ENCODE measurements at regions not wholly inside any gene's neighbourhood (a gene's known extent, or its start where the extent isn't known, plus 50 kb on each side); places are given as distances from the start of the nearest gene placed in this dataset.
A peak's percentile ranks its signal among the peaks of the same experiment; 100 is the strongest.

- in situ Hi-C loops (cut with HindIII; ENCODE audit: low pct_ligation_motif_present, low pct_unique_long_range_greater_than_20kb, low sequenced_read_pairs) = no loop called here
Observed at GRCh38 chr16:50944436-50944835, 202.6 kb downstream of the CYLD start.

DNA sequence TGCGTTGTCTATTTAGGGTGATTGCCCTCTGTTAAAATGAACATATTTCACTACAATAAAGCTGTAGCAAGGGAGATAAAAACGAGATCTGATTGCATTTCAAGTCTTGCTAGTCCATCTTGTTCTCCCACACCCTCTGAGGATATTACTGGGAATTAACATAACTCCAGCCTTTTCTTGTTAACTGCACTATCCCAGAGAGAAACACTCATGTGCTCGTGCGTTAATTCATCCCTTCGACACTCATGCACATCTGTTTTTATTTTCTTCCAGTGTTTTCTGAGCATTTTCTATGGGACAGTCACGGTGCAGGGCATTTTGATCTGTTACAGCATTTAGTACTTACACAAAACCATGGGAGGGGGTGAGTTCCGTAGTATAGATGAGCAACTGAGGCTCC is 202.1 kb downstream of the CYLD start:
- in situ Hi-C loops (cut with HindIII; ENCODE audit: low pct_ligation_motif_present, low pct_unique_long_range_greater_than_20kb, low sequenced_read_pairs) = no loop called here
- DNase-seq = no peak

More at GRCh38 chr16:50944436-50944835, 202.6 kb downstream of the CYLD start:
- DNase-seq = no peak

GRCh38 chr16:50942143-50942542 is 200.3 kb downstream of the CYLD start:
- in situ Hi-C loops (cut with HindIII; ENCODE audit: low pct_ligation_motif_present, low pct_unique_long_range_greater_than_20kb, low sequenced_read_pairs) = no loop called here
- no peak for DNase-seq

- DNase-seq = no peak
- in situ Hi-C loops (cut with HindIII; ENCODE audit: low pct_ligation_motif_present, low pct_unique_long_range_greater_than_20kb, low sequenced_read_pairs) = no loop called here
Observed at GRCh38 chr16:50941681-50942080, 199.8 kb downstream of the CYLD start.

DNA sequence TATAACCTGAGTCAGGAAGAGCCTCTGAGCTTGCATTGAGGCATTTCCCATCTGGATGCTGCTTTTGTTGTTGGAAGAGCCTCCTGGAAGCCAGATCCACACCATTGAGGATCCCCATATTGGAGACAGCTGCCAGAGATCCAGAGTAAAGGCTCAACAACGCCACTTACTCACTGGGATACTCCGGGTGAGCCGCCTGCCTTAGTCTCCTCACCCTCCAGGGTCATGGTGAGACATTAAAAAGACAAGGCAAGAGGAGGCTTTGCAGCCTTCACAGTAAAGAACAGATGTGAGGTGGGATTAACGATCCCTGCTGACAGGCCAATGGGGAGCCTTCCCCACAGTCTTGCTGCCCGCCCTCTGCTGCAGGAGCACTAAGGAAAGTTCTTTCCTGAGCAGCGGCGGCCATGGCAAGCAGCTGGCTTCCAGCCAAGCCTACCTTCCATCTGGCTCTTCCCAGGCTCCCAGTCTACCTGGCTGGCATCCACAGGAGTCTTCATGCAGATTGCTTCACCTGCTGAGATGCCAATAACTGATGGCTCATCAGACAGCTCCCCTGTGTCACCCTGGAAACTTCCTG is 198.5 kb downstream of the CYLD start:
- in situ Hi-C loops (cut with HindIII; ENCODE audit: low pct_ligation_motif_present, low pct_unique_long_range_greater_than_20kb, low sequenced_read_pairs) = no loop called here
- DNase-seq = no peak

- DNase-seq = no peak
- in situ Hi-C loops (cut with HindIII; ENCODE audit: low pct_ligation_motif_present, low pct_unique_long_range_greater_than_20kb, low sequenced_read_pairs) = no loop called here
Observed at GRCh38 chr16:50939356-50939755, 197.5 kb downstream of the CYLD start.

DNA sequence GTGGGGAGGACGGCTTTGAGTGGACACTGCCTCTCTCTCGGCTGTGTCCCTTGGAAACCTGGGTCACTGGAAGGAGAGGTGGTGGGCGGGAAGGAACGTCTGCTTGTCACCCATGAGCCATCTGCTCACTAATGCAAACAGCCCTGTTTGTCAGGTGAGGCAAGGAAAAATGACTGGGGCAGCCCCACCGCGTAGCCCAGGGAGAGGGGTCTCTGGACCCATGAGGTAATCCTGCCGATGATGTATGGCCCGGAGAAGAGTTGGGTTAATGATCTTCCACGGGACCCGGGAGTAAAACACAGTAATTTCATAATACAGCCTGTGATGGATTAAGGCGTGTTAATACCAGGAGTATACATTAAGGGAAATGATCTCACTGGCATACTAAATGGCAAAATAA is 197.0 kb downstream of the CYLD start:
- DNase-seq = no peak
- in situ Hi-C loops (cut with HindIII; ENCODE audit: low pct_ligation_motif_present, low pct_unique_long_range_greater_than_20kb, low sequenced_read_pairs) = no loop called here

DNA sequence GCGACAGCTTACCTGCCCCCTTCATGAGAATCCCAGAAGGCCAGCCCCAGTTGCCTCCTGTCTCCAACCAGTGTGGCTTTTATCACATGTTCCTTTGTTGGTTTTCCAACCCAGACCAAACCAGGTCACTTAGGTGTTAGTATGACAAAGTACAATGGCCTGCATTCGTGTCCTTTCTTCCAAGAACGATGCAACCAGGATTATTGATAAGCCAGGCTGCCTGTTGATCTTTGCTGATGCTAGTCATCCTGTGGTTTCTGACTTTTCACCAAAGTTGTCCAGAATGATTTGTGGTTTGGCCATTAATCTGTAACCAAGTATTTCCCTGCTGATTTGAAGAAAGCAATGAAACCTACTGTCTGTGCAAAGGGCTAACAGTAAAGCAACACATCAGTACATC is 191.4 kb downstream of the CYLD start:
- in situ Hi-C loops (cut with HindIII; ENCODE audit: low pct_ligation_motif_present, low pct_unique_long_range_greater_than_20kb, low sequenced_read_pairs) = no loop called here

GRCh38 chr16:50932348-50932935 is 190.6 kb downstream of the CYLD start:
- in situ Hi-C loops (cut with HindIII; ENCODE audit: low pct_ligation_motif_present, low pct_unique_long_range_greater_than_20kb, low sequenced_read_pairs) = no loop called here

More for the DNA sequence above, 191.4 kb downstream of the CYLD start:
- DNase-seq = peak; percentile 12

GRCh38 chr16:50928065-50928464 is 186.2 kb downstream of the CYLD start:
- no peak for DNase-seq
- in situ Hi-C loops (cut with HindIII; ENCODE audit: low pct_ligation_motif_present, low pct_unique_long_range_greater_than_20kb, low sequenced_read_pairs) = no loop called here

More at GRCh38 chr16:50932348-50932935, 190.6 kb downstream of the CYLD start:
- no peak for DNase-seq

DNA sequence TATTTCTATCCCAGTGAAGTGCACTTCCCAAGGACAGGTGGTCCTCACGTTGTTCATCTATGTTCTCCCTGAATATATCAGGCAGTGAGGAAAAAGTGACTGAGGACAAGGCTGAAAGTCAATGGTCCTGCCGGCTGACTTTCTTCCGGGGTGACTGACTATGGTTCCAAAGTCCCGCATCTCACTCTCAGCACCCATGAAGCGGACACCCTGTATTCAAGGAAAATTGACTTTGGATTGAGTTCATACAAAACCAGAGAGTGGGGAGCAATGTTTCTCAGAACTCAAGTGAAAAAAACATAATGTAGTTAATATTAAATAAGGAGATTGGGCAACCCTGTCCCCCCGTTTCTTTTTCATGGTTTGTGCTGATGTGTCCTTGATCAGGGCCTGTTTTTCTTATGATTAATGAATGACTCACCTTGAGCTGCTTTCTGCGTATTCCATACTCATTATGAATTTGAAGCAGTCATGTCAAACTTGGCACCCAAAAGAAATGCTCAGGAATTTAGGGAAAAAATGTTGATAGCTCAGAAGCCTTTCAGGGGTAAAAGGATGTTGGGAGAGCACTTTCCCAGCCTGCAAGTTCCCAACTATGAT is 184.0 kb downstream of the CYLD start:
- DNase-seq = no peak
- in situ Hi-C loops (cut with HindIII; ENCODE audit: low pct_ligation_motif_present, low pct_unique_long_range_greater_than_20kb, low sequenced_read_pairs) = no loop called here

DNA sequence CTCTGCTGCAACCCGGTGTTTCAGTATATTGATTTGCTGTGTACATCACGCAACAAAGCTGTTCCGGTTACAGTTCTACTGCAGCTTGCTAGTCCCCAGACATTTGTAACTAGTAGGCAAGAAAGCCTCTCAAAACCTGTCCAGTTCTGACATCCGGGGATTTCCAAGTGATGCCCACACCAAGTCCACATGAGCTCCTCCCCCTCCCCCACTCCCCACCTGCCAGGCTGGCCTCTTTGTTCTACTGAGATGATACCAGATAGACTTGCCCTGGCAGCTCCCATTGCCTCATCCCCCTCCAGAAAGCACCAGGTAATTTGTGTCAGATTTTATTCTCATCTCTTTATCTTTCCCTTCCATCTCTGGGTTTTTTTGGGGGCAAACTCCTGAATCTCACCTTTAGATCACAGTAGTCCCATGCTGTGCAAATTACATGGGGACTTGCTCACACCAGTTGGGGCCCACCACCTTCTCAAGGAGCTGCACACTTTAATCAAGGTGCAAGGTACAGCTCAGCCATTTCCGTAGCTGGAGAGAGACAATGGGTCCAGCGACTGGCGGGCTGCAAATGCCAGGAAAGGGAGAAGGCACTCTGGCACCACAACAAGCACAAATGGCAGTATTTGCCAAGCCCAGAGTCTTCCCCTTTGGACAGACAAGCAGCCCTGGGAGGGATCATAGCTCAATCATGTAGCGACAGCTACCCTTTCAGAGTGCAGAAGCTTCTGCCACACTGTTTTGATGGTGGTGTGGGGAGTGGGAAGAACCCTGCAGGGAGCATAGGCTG is 183.1 kb downstream of the CYLD start:
- in situ Hi-C loops (cut with HindIII; ENCODE audit: low pct_ligation_motif_present, low pct_unique_long_range_greater_than_20kb, low sequenced_read_pairs) = no loop called here

GRCh38 chr16:50917950-50918703 is 176.2 kb downstream of the CYLD start:
- DNase-seq = no peak
- in situ Hi-C loops (cut with HindIII; ENCODE audit: low pct_ligation_motif_present, low pct_unique_long_range_greater_than_20kb, low sequenced_read_pairs) = no loop called here

More for the DNA sequence above, 183.1 kb downstream of the CYLD start:
- no peak for DNase-seq

DNA sequence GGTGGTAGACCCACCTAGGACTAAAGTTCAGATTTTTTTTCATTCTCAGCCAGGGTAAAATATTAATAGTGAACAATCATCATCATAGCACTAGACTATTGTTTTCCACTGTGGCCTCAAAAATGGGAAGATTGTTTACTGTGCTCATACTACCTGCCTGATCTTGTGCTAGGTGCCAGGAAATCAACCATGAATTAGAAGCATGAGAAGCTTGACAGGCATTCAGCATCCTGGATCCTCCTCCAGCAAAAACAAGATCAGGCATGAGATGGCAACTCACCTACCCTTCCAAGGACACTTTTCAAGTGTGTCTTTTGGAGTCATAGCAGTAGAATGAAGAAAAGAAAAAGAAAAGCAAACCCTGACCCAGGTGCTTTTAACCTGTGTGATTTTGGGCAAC is 174.2 kb downstream of the CYLD start:
- in situ Hi-C loops (cut with HindIII; ENCODE audit: low pct_ligation_motif_present, low pct_unique_long_range_greater_than_20kb, low sequenced_read_pairs) = no loop called here
- no peak for DNase-seq

DNA sequence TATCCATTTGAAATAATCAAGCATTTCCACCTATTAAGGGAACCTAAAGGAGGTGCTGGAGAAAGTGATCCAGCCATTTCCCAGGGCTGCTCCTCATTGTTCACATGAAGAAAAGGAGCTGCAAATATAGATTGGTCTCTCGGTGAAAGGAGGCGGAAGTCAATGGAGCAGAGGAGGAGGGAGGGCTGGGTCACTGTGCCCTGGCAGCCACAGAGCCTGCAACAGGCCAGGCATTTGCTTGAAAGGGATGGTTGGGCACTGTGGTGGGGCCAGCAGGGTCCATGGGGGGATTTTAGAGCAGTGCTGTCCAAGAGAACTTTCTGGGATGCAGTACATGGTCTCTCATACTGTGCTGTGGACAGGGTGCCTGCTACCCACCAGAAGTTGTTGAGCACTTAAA is 173.2 kb downstream of the CYLD start:
- in situ Hi-C loops (cut with HindIII; ENCODE audit: low pct_ligation_motif_present, low pct_unique_long_range_greater_than_20kb, low sequenced_read_pairs) = no loop called here
- no peak for DNase-seq

GRCh38 chr16:50910736-50911100 is 168.8 kb downstream of the CYLD start:
- DNase-seq = no peak
- in situ Hi-C loops (cut with HindIII; ENCODE audit: low pct_ligation_motif_present, low pct_unique_long_range_greater_than_20kb, low sequenced_read_pairs) = no loop called here

GRCh38 chr16:50909831-50910735 is 168.2 kb downstream of the CYLD start:
- DNase-seq = no peak
- in situ Hi-C loops (cut with HindIII; ENCODE audit: low pct_ligation_motif_present, low pct_unique_long_range_greater_than_20kb, low sequenced_read_pairs) = no loop called here

GRCh38 chr16:50908468-50908867 is 166.6 kb downstream of the CYLD start:
- in situ Hi-C loops (cut with HindIII; ENCODE audit: low pct_ligation_motif_present, low pct_unique_long_range_greater_than_20kb, low sequenced_read_pairs) = no loop called here
- no peak for DNase-seq

Data from ACHN (cell line).